Endothelial cell of umbilical vein (primary cell): ENCODE measurements at regions not wholly inside any gene's neighbourhood (a gene's known extent, or its start where the extent isn't known, plus 50 kb on each side); places are given as distances from the start of the nearest gene placed in this dataset.

Experiments
- BruUV-seq: library from RNA; stranded (reverse); fragments of 400-500 nt; replicated peaks from 2 replicates; lab custom pipeline; 2021; lab: Mats Ljungman, UMichigan
- CTCF ChIA-PET: fragments of 300-600, 350-600 bp; sonication (Branson Sonifier 250); formaldehyde crosslinking; loops from one replicate; lab custom pipeline; 2021; ENCODE audit warnings: antibody characterized with exemption, inconsistent platforms; lab: Charles Lee
- POLR2A ChIA-PET: fragments of 300-600, 350-600 bp; sonication (Branson Sonifier 250); formaldehyde crosslinking; loops from one replicate; lab custom pipeline; 2021; ENCODE audit warnings: antibody characterized with exemption, inconsistent platforms; lab: Charles Lee
- DNase-seq: peaks from one replicate; pipeline ENCODE4 v3.0.0-alpha.2; 2011; ENCODE audit warnings: low read depth, low spot score
- FAIRE-seq: peaks from 2 replicates; lab custom pipeline; 2011; peaks lifted over from hg19 to GRCh38; lab: Jason Lieb, UNC
- H2AFZ ChIP-seq: 2 replicates; pipeline ENCODE4 v1.6.0; 2012; ENCODE audit warnings: low read depth, low read length, control low read depth, inconsistent platforms
- H3K27ac ChIP-seq: 2 replicates; pipeline ENCODE4 v1.5.1; 2011; ENCODE audit warnings: low read depth, mild to moderate bottlenecking, control low read depth, low read length, moderate library complexity; ENCODE audit not compliant: insufficient read depth
- H3K27me3 ChIP-seq, 2 experiments: 2 replicates each; pipeline versions ENCODE4 v1.6.0 to v1.6.1; 2011; ENCODE audit warnings: low read length in 2 of 2, mixed read lengths in 1 of 2; ENCODE audit not compliant: control insufficient read depth in 2 of 2, insufficient read depth in 2 of 2
- H3K36me3 ChIP-seq, 2 experiments: 2 replicates in 1 of 2; 3 replicates in 1 of 2; pipeline ENCODE4 v1.5.1; 2011; ENCODE audit warnings: low read length in 2 of 2, mild to moderate bottlenecking in 1 of 2, moderate library complexity in 1 of 2; ENCODE audit not compliant: control insufficient read depth in 2 of 2, insufficient read depth in 2 of 2; ENCODE audit errors: extremely low read depth in 1 of 2
- H3K4me1 ChIP-seq: 3 replicates; pipeline ENCODE4 v1.5.1; 2011; ENCODE audit warnings: mild to moderate bottlenecking, low read length; ENCODE audit not compliant: control insufficient read depth, insufficient read depth; ENCODE audit errors: extremely low read depth
- H3K4me2 ChIP-seq: 2 replicates; pipeline ENCODE4 v1.6.1; 2011; ENCODE audit warnings: low read length, control low read depth, mixed read lengths; ENCODE audit not compliant: insufficient read depth
- H3K4me3 ChIP-seq, 3 experiments: fragments of 200-600 bp in 1 of 3; sonication (generic), shearing (Covaris generic) in 1 of 3; replicated peaks in 1 of 3; 2 replicates each; pipeline ENCODE4 v1.5.1; 2011 to 2016; ENCODE audit warnings: control low read depth in 3 of 3, low read length in 3 of 3, mild to moderate bottlenecking in 2 of 3, inconsistent platforms in 1 of 3, low read depth in 1 of 3, moderate library complexity in 1 of 3; ENCODE audit not compliant: insufficient read depth in 1 of 3
- H3K79me2 ChIP-seq: 2 replicates; pipeline ENCODE4 v1.6.0; 2012; ENCODE audit warnings: low read length, inconsistent platforms; ENCODE audit not compliant: control insufficient read depth, insufficient read depth
- H3K9ac ChIP-seq: replicated peaks from 2 replicates; pipeline ENCODE3; 2011; ENCODE audit warnings: low read length, control low read depth; ENCODE audit not compliant: insufficient read depth; ENCODE audit errors: extremely low read depth
- H3K9me1 ChIP-seq: replicated peaks from 3 replicates; pipeline ENCODE4 v1.6.0; 2011; ENCODE audit warnings: mild to moderate bottlenecking, low read length; ENCODE audit not compliant: control insufficient read depth, insufficient read depth; ENCODE audit errors: extremely low read depth
- H3K9me3 ChIP-seq: replicated peaks from 2 replicates; pipeline ENCODE4 v1.5.1; 2012; ENCODE audit warnings: low read length, inconsistent platforms; ENCODE audit not compliant: control insufficient read depth, insufficient read depth
- H4K20me1 ChIP-seq: replicated peaks from 2 replicates; pipeline ENCODE3; 2011; ENCODE audit warnings: mild to moderate bottlenecking, low read length; ENCODE audit not compliant: control insufficient read depth, insufficient read depth; ENCODE audit errors: extremely low read depth
- CTCF ChIP-seq, 2 donors: IDR thresholded peaks; 1 replicate in 1 of 2; 2 replicates in 1 of 2; pipeline ENCODE4 v1.5.1; 2011; ENCODE audit warnings: low read length in 2 of 2, mild to moderate bottlenecking in 2 of 2, moderate library complexity in 2 of 2, control low read depth in 1 of 2, inconsistent platforms in 1 of 2, low read depth in 1 of 2; ENCODE audit not compliant: insufficient read depth in 1 of 2; ENCODE audit errors: extremely low read depth in 1 of 2
- EZH2 ChIP-seq: IDR thresholded peaks from 2 replicates; pipeline ENCODE4 v1.6.1; 2012; ENCODE audit warnings: borderline replicate concordance, low read depth, mild to moderate bottlenecking, moderate library complexity, low read length, inconsistent platforms; ENCODE audit not compliant: severe bottlenecking
- FOS ChIP-seq: IDR thresholded peaks from 2 replicates; pipeline ENCODE4 v1.6.1; 2011; ENCODE audit warnings: mild to moderate bottlenecking, low read length, moderate library complexity, borderline replicate concordance; ENCODE audit not compliant: insufficient read depth
- GATA2 ChIP-seq: IDR thresholded peaks from 2 replicates; pipeline ENCODE4 v1.7.0; 2011; ENCODE audit warnings: low read depth, mild to moderate bottlenecking, moderate library complexity, mixed read lengths, low read length; ENCODE audit not compliant: insufficient read length, insufficient read depth
- JUN ChIP-seq: IDR thresholded peaks from 2 replicates; pipeline ENCODE4 v1.6.1; 2011; ENCODE audit warnings: borderline replicate concordance, low read depth; ENCODE audit not compliant: insufficient read length, insufficient read depth
- MYC ChIP-seq: IDR thresholded peaks from one replicate; pipeline ENCODE4 v1.6.1; 2011; ENCODE audit warnings: mild to moderate bottlenecking, low read depth, low read length
- POLR2A ChIP-seq: IDR thresholded peaks from 2 replicates; pipeline ENCODE4 v1.6.1; 2012; ENCODE audit warnings: low read depth, mild to moderate bottlenecking, control low read depth, low read length
- POLR2AphosphoS5 ChIP-seq: IDR thresholded peaks from 2 replicates; pipeline ENCODE4 v1.6.1; 2012; ENCODE audit warnings: low read depth, mild to moderate bottlenecking, control low read depth, low read length, moderate library complexity; ENCODE audit not compliant: insufficient read depth
- dilution Hi-C: fragments of 300-500 bp; cut with MboI; formaldehyde crosslinking; loops from one replicate; pipeline ENCODE4 v1.15.0; 2019; ENCODE audit warnings: low sequenced_read_pairs; ENCODE audit not compliant: extremely low pct_ligation_motif_present
- intact Hi-C: fragments of 100-400 bp; cut with micrococcal nuclease; formaldehyde crosslinking; loops from one replicate; pipeline ENCODE4 v1.10.0; 2022
- TF ChIP-seq, protein P1 (sequence below): IDR thresholded peaks from 2 replicates; pipeline ENCODE4 v1.6.1; 2011; ENCODE audit not compliant: insufficient read depth, insufficient read length

GRCh38 chrX:117196481-117196880 lies 733.7 kb upstream of the CT83 start:
- Histone ChIP-seq H3K4me2 (no peak overlapping the region), H3K4me3 (no peak overlapping the region), H3K4me1 (no peaks in the 10 kb centered on the region), H2AFZ (no peak overlapping the region), H3K36me3 (no peaks in the 10 kb centered on the region), H3K27me3 (no peaks in the 10 kb centered on the region), H3K79me2 (no peaks in the 10 kb centered on the region), H4K20me1 (no peaks in the 10 kb centered on the region), H3K9me1 (no peaks in the 10 kb centered on the region), H3K9ac (no peak overlapping the region), H3K9me3 (no peaks in the 10 kb centered on the region), H3K27ac (no peak overlapping the region)
- no TSS peak for BruUV-seq
- TF ChIP-seq MYC: no peak
- no peak for TF ChIP-seq POLR2A
- TF ChIP-seq JUN: no peak
- TF ChIP-seq EZH2: no peak
- no peak for TF ChIP-seq POLR2AphosphoS5
- TF ChIP-seq, protein P1, sequence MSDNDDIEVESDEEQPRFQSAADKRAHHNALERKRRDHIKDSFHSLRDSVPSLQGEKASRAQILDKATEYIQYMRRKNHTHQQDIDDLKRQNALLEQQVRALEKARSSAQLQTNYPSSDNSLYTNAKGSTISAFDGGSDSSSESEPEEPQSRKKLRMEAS: no peak
- TF ChIP-seq CTCF (IDR thresholded peaks at IDR 0.05; ENCODE audit: extremely low read depth in 1 of 2, insufficient read depth in 1 of 2, low read depth in 1 of 2, low read length in 2 of 2): no peak
- TF ChIP-seq GATA2: no peak
- TF ChIP-seq FOS: no peak
- POLR2A ChIA-PET: no interaction called here
- intact Hi-C loops: no loop called here
- no peak for DNase-seq
- dilution Hi-C loops: no loop called here
- FAIRE-seq: no peak
- CTCF ChIA-PET: no interaction called here
